NT2/D1 (cell line): ENCODE measurements at regions not wholly inside any gene's neighbourhood (a gene's known extent, or its start where the extent isn't known, plus 50 kb on each side); places are given as distances from the start of the nearest gene placed in this dataset.

Experiments used
- DNase-seq: peaks from one replicate; pipeline ENCODE4 v3.0.0-alpha.2; 2011; ENCODE audit warnings: low read depth, low spot score
- H3K27me3 ChIP-seq: 2 replicates; pipeline ENCODE4 v1.6.0; 2011; ENCODE audit warnings: mild to moderate bottlenecking; ENCODE audit not compliant: insufficient read length, insufficient read depth
- H3K36me3 ChIP-seq: 2 replicates; pipeline ENCODE4 v1.6.1; 2011; ENCODE audit warnings: mild to moderate bottlenecking, low read length, mixed read lengths; ENCODE audit not compliant: insufficient read depth, insufficient read length
- H3K4me1 ChIP-seq: 2 replicates; pipeline ENCODE4 v1.5.1; 2011; ENCODE audit not compliant: insufficient read depth, insufficient read length
- H3K4me3 ChIP-seq: 2 replicates; pipeline ENCODE4 v1.5.1; 2011; ENCODE audit warnings: low read depth; ENCODE audit not compliant: insufficient read length
- H3K9ac ChIP-seq: 2 replicates; pipeline ENCODE4 v1.6.0; 2011; ENCODE audit warnings: low read depth; ENCODE audit not compliant: insufficient read length
- H3K9me3 ChIP-seq: 2 replicates; pipeline ENCODE4 v1.5.1; 2011; ENCODE audit warnings: mild to moderate bottlenecking, low read length; ENCODE audit not compliant: insufficient read depth
- SUZ12 ChIP-seq: IDR thresholded peaks from 2 replicates; pipeline ENCODE4 v1.6.1; 2011; ENCODE audit not compliant: insufficient read length, insufficient read depth; ENCODE audit errors: extremely low read depth
- YY1 ChIP-seq: IDR thresholded peaks from 2 replicates; pipeline ENCODE4 v1.6.1; 2011; ENCODE audit not compliant: insufficient read length, insufficient read depth
- ZNF274 ChIP-seq: IDR thresholded peaks from 2 replicates; pipeline ENCODE4 v1.6.1; 2011; ENCODE audit warnings: mild to moderate bottlenecking, low read depth, low read length

DNA sequence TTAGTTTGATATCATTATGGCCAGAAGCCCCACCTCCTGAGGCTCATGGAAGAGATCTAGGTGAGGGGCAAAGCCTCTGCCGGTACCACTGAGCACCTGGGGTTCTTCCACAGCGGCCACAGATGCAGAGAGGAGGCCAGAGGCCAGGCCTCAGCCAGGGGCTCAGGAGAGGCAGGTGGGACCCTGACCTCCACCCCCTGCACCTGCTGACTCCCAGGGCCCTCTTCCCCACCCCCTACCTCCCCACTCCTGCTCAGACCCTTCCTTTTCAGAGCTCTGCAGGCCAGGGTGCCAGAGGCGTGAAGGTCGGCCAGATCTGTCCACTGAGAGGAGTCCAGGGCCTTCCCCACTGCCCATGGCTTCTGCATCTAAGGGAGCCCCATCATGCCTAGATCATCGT lies 178.7 kb upstream of the PPP2R2D start:
- Histone ChIP-seq H3K9ac (no peak overlapping the region), H3K27me3 (peaks cover 5% of the 10 kb centered on the region), H3K4me1 (peaks cover 9% of the 10 kb centered on the region), H3K9me3 (peaks cover 10% of the 10 kb centered on the region; the same call in 1 of the 2 replicates), H3K4me3 (no peak overlapping the region), H3K36me3 (no peaks in the 10 kb centered on the region)
- TF ChIP-seq YY1 = no peak
- TF ChIP-seq SUZ12 = no peak
- TF ChIP-seq ZNF274 = no peak
- DNase-seq = no peak

DNA sequence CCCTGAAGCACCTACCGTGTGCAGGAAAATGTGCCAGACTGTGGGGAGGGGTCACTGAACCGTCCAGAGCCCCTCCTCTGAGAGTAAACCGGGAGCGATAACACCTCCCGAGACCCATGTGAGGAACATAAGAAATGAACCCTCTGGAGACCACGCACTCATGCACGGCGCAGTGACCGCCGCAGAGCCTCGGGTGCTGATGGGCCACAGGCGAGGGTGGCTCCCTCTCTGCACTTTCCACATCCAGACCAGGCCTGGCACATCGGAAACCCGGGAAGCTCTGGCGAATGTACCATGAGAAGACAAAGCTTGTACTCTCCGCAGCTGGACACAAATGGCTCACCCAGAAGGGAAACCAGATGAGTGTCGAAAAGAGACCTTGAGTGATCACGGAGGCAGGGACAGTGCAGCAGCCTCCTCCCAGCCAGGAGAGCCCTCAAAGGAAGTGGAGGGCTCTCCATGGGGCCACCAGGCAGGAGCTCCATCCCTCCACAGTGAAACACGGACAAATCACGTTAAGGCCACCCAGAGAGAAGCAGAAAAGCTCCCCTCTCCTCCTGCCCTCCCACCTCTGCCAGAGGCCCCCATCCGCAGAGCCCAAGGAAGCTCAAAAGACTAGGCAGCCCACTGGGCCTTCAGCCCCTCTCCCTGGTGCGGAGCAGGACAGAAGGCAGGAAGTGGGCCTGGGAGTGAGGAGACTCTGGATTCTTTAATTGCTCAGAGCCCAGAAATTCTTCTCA lies 178.1 kb upstream of the PPP2R2D start:
- TF ChIP-seq YY1 (no peak), ZNF274 (no peak), SUZ12 (no peak)
- Histone ChIP-seq H3K4me3 (no peak overlapping the region), H3K9me3 (peaks cover 10% of the 10 kb centered on the region; the same call in 1 of the 2 replicates), H3K9ac (no peak overlapping the region), H3K27me3 (peaks cover 10% of the 10 kb centered on the region), H3K36me3 (no peaks in the 10 kb centered on the region), H3K4me1 (peaks cover 9% of the 10 kb centered on the region)
- DNase-seq = no peak

DNA sequence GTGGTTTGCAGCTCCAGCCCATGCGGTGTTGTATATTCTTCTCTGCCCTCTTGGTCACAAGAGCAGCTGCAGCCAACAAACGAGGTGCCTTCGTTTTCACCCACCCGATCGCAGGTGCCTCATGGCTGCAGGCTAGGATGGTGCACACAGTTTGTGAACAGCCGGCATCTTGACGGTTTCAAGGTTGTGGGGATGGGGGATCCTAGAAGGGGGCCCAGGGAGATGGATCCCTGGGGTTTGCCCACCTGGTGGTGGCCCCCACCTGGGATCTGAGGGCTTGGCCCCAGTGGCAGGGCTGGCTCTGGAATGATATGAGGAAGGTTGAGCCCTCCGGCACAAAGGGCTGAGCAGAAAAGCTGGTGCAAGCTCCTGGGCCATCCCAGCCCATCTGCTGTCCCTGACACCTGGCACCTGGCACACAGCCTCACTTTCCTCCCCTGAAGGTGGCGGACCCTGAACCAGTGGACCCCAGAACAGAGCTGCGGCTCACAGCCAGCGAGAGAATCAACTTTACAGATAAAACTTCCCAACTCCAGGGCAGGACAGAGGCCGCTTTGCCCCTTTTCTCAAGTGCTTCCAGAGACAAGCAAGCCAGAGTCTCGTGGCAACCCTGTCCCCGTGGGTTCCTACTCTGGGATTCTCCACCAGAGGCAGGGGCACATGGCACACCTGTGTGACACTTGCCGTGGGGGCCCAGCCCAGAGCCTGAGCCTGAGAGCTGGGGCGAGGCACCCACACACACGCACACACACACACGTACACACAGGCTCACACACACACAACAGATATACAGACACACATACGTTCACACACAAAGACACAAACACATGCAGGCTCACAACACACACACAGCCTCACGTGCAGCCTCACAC lies 177.3 kb upstream of the PPP2R2D start:
- Histone ChIP-seq H3K36me3 (no peaks in the 10 kb centered on the region), H3K4me1 (peaks cover 9% of the 10 kb centered on the region), H3K27me3 (peaks cover 17% of the 10 kb centered on the region), H3K4me3 (no peak overlapping the region), H3K9ac (no peak overlapping the region), H3K9me3 (peaks cover 10% of the 10 kb centered on the region; the same call in 1 of the 2 replicates)
- no peak for TF ChIP-seq YY1
- no peak for TF ChIP-seq SUZ12
- TF ChIP-seq ZNF274 = no peak
- DNase-seq = no peak

DNA sequence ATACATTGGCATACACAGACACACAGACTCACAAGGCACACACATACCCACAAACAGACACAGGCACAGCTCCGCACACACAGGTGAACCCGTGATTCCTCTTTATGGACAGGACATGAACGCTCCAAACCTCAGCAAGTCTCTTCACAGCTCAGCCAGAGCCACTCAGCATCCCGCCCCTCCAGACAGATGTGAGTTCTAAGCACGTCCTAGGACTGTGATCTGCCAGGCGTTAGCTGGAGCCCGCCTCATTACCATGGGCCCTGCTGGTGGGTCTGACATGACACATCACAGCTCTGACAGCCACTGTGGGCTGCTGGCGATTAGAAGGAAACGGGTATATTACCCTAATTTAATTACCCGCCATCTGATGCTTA lies 176.7 kb upstream of the PPP2R2D start:
- peaks cover 9% of the 10 kb centered on the region for H3K4me1 ChIP-seq

GRCh38 chr10:131724891-131725580 lies 175.8 kb upstream of the PPP2R2D start:
- peaks cover 17% of the 10 kb centered on the region for H3K27me3 ChIP-seq
- H3K9me3 ChIP-seq = no peaks in the 10 kb centered on the region
- TF ChIP-seq YY1 (no peak), SUZ12 (no peak), ZNF274 (no peak)
- H3K9ac ChIP-seq = no peak overlapping the region
- no peaks in the 10 kb centered on the region for H3K36me3 ChIP-seq
- H3K4me3 ChIP-seq = no peak overlapping the region
- no peak for DNase-seq
- H3K4me1 ChIP-seq = peaks cover 12% of the 10 kb centered on the region

More for the DNA sequence above, 176.7 kb upstream of the PPP2R2D start:
- Histone ChIP-seq H3K27me3 (peaks cover 17% of the 10 kb centered on the region), H3K9me3 (peaks cover 4% of the 10 kb centered on the region; the same call in 1 of the 2 replicates), H3K9ac (no peak overlapping the region), H3K4me3 (no peak overlapping the region), H3K36me3 (no peaks in the 10 kb centered on the region)
- TF ChIP-seq YY1 = no peak
- DNase-seq = no peak

DNA sequence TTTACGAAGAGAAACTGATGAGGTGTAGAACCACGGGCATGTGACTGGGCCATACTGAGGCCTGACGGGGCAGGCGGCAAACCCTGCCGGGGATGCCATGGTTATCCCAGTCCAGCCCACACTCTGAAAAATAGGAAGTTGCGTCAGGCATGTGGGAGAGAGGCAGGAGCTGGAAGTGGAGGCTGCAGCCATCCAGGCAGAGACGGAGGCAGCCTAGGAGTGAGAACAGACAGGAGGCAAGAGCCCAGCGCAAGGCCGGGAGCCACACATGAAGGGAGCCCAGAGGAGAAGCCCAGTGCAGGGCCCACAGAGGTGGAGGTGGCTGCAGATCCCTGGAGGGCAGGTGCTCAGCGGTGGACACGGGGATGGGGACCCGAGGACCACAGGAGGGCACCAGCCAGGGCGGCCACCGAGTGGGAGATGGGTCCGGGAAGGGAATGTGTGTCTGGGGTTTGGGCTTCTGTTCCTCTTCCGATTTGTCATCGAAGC lies 175.2 kb upstream of the PPP2R2D start:
- Histone ChIP-seq H3K4me1 (peaks cover 13% of the 10 kb centered on the region), H3K9me3 (no peaks in the 10 kb centered on the region), H3K9ac (no peak overlapping the region), H3K4me3 (no peak overlapping the region), H3K27me3 (peaks cover 17% of the 10 kb centered on the region), H3K36me3 (no peaks in the 10 kb centered on the region)
- TF ChIP-seq YY1 (no peak), ZNF274 (no peak), SUZ12 (no peak)
- no peak for DNase-seq
